HG03460 (cell line): ENCODE measurements at regions not wholly inside any gene's neighbourhood (a gene's known extent, or its start where the extent isn't known, plus 50 kb on each side); places are given as distances from the start of the nearest gene placed in this dataset.
"Not testable (repeated sequence)": the region's sequence is repeated elsewhere in the genome, so short reads cannot be mapped to it uniquely, and the experiment has no call there.

Experiments
- ATAC-seq: cut with Tn5 transposase; IDR thresholded peaks from one replicate; pipeline ENCODE4 v1.9.1; 2021; ENCODE audit not compliant: unreplicated experiment

GRCh38 chr22:15772337-15772736 lies 82.5 kb downstream of the POTEH start:
- not testable (repeated sequence) for ATAC-seq

DNA sequence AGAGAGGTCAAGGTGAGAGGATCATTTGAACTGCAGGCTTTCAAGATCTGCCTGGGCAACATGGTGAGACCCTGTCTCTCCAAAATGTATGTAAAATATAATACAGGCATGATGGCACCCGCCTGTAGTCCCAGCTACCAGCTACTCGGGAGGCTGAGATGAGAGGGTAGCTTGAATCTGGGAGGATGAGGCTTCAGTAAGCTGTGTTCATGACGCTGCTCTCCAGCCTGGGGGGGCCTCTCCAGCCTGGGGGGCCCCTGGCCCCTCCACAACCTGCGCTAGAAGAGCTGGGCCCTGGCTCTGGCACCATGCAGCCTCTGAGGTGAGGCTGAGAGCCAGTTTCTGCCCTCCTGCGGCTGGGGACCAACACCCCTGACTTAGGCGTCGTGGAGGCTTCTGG lies 85.3 kb downstream of the POTEH start:
- ATAC-seq, result not testable (repeated sequence)

DNA sequence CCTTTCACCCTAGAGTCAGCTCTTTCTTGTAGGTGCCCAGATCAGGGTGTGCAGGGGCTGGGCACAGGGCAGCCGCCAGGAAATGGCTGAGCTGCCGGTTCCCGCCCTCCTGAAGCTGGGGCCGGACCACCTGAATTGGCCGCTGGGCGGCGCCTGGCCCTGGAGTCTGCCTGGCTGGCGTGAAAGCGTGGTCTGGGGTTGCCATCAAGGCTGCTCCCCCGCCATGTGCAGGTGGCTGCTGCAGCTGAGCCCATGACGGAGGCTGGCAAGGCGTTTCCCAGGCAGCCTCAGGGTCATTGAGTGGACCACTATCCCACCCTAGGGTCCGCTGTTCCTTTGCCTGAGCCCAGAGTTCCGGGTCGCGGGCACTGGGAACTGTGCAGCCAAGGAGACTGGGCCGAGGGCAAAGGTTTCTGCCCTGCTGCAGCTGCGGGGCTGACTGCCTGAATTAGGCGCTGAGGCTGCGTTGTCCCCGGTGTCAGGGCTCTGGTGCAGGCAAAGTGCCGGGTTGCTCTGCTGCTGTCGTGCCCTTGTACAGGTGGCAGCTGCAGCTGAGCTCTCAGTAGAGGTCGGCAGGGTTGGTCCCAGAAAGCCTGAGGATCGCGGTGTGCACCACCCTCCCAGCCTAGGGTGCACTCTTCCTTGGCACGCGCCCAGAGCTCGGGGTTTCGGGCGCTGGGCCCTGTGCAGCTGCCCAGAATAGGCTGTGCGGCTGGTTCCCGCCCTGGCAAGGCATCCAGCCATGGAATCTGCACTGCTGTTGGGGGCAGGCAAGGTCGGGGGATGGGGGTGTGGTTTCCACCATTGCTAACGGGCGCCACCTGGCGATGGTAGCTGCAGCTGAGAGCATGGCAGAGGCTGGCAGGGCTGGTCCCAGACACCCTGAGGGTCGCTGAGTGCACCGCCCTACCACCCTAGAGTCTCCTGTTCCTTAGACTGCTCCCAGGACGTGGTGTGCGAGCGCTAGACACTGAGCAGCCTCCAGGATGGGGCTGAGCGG lies 86.1 kb downstream of the POTEH start:
- ATAC-seq, result not testable (repeated sequence)

GRCh38 chr22:15776727-15777126 lies 86.9 kb downstream of the POTEH start:
- not testable (repeated sequence) for ATAC-seq

GRCh38 chr22:15777150-15777549 lies 87.3 kb downstream of the POTEH start:
- not testable (repeated sequence) for ATAC-seq

DNA sequence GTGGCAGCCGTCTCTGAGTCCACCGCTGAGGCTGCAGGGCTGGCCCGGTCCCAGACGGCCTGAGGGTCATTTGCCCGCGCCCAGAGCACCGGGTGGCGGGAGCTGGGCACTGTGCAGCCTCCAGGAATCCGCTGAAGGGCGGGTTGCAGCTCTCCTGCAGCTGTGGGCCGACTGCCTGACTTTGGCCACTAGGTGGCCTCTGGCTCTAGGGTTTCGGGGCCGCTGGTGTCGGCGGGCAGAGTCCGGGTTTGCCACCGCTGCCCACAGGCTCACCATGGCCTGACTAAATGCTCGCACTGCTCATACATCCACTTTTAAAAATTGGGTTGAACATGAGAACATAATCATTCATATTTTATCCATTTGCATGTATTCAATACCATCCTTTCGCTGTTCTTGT lies 87.7 kb downstream of the POTEH start:
- not testable (repeated sequence) for ATAC-seq

- not testable (repeated sequence) for ATAC-seq
Measured at GRCh38 chr22:15778366-15778765, 88.5 kb downstream of the POTEH start.

GRCh38 chr22:15781652-15782051 lies 91.8 kb downstream of the POTEH start:
- not testable (repeated sequence) for ATAC-seq

GRCh38 chr22:15782933-15783332 lies 93.1 kb downstream of the POTEH start:
- ATAC-seq, result not testable (repeated sequence)

DNA sequence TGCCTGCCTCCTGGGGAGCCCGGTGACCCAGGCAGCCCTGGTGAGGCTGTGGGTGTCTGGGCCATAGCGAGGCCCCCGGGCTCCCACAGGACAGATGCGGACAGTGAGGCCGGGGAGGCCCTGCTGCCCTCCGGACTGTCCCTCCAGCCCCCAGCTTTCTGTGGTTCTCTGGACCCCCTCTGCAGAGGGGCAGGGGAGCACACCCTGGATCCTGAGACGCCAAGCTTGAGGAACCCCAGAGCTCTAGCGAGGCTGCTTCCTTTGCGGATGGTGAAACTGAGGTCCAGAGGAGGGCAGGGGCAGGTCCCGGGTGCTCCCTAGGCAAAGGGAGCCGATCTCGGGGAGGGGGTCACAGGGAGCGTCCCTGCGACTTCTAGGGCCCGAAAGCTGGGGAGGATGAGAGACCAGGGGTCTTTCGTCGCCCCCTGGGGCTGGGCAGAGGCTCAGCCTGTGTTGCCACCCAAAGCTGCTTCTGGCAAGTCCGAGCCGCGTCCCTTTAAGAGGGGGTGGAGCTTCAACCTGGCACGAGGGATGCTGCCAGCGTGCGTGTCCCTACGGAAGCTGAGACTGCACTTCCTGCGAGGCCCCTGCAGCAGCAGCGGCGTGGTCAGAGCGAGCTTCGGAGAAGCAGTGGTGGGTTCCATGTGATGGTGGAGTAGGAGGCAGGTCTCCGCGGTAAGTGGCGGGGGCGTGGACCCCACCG lies 94.7 kb downstream of the POTEH start:
- peak; percentile 82 for ATAC-seq

GRCh38 chr22:15786942-15787733 lies 97.3 kb downstream of the POTEH start:
- not testable (repeated sequence) for ATAC-seq

DNA sequence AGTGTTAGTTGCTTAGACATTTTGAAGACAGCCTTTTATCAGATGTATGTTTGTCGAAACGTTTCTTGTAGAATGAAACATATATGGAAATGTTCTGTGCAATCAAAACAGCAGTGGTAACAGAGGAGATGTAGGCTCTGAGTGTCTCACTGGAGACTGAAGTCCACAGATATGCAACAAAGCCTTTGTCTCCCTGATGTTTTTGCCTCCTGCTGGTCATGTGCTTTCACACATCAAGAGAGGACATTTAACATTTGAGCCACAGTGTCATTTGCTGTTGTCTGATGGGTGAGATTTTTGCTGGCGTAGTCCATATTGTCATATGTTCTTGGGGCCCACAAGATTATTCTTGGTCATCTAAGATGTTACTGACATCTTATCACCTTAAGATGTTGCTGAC lies 101.7 kb downstream of the POTEH start:
- ATAC-seq, result not testable (repeated sequence)

DNA sequence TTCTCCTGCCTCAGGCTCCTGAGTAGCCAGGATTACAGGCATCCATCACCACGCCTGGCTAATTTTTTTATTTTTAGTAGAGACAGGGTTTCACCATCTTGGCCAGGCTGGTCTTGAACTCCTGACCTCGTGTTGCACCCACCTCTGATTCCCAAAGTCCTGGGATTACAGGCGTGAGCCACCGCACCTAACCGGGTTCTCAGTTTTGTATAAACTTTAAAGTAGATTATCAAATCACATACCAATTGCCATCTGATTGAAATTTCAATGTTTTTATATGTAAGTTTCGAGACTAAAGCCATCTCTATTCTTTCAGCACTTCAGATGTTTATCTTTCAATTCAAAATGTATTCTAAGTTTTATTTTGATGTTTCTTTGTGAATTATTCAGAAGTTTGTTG lies 110.1 kb downstream of the POTEH start:
- ATAC-seq, result not testable (repeated sequence)

DNA sequence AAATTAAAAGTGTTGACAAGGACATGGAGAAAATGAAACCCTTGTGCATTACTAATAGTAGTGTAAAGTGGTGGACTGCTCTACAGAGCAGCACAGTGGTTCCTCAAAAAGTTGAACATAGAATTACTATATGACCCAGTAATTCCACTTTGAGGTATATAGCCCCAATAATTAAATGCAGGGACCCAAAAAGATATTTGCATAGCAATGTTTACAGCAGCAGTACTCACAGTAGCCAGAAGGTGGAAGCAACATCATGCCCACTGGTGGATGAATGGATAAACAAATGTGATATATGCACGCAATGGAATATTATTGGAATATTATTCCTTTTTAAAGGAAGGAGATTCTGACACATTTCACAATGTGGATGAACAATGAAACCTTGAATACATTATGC lies 121.3 kb downstream of the POTEH start:
- ATAC-seq, result not testable (repeated sequence)

- ATAC-seq, result not testable (repeated sequence)
Measured at GRCh38 chr22:15815783-15816182, 126.0 kb downstream of the POTEH start.

DNA sequence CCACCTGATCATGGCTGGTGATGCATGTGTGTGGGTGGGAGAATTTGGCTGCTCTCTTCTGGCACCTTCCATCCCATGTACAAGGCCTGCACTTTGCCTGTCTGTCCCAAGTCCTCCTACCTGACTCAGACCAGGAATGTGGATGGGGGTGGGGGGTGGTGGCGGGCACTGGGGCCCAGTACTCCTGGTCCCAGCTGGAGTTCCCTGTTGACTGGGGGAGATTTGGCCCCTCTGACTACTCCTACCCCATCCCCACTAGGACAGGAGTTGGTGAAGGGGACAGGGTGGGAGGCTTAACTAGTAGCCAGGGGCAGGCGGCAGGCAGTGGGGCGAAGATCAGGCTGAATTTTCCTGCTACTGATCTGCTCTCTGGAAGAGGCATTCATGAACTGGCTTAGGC lies 126.6 kb downstream of the POTEH start:
- not testable (repeated sequence) for ATAC-seq

DNA sequence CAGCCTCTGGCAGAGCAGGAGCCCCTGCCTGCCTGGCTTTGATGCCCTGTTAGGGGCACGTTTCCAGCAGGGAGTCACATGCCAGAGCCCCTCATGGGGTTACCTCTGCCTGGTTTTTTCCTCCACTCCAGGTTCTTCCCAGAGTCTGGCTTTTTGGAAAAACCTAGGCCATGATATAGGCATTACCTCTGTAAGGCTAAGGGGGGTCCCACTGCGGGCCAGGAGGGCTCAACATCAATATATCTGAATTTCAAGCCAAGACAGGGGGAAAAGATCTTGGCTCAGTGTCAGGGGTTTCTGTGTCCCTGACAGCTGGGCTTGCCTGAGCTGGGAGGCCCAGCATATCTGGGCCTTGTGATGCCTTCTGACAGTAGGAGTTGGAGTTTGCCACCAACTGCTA lies 127.4 kb downstream of the POTEH start:
- ATAC-seq, result not testable (repeated sequence)

DNA sequence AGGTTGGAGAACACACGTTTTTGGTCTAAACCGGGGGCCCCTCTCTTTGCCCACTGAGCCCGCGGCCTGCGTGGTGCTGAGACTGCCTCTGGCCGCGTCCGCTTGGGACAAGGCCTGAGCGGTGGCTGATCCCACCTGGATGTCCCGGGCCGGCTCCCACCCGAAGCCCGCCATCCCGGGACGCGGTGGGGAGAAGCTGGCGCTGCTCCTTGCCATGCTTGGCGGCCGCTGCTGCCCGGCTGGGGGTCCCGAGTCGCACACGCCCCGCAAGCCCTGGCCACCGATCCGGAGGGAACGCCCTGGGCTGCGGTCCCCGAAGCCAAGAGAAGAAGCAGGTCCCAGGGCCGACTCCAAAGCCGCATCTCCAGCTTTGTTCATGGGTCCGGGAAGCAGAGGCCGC lies 130.1 kb downstream of the POTEH start:
- ATAC-seq, result not testable (repeated sequence)

- ATAC-seq, result not testable (repeated sequence)
Measured at GRCh38 chr22:15821088-15821487, 131.3 kb downstream of the POTEH start.

DNA sequence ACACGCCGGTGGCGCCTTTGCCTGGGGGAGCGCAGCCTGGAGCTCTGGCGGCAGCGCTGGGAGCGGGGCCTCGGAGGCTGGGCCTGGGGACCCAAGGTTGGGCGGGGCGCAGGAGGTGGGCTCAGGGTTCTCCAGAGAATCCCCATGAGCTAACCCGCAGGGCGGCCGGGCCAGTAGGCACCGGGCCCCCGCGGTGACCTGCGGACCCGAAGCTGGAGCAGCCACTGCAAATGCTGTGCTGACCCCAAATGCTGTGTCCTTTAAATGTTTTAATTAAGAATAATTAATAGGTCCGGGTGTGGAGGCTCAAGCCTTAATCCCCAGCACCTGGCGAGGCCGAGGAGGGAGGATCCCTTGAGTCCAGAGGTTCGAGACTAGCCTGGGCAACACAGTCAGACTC lies 132.2 kb downstream of the POTEH start:
- not testable (repeated sequence) for ATAC-seq

- ATAC-seq, result not testable (repeated sequence)
Measured at GRCh38 chr22:15823178-15823577, 133.4 kb downstream of the POTEH start.
